WTC11 (cell line): ENCODE measurements at regions not wholly inside any gene's neighbourhood (a gene's known extent, or its start where the extent isn't known, plus 50 kb on each side); places are given as distances from the start of the nearest gene placed in this dataset.

Source experiments
- ATAC-seq: fragments of 200-7000 bp; cut with Tn5 transposase; 2 replicates; pipeline ENCODE4 v1.10.0; 2021; ENCODE audit warnings: mild to moderate bottlenecking, moderate library complexity
- CTCF ChIA-PET: fragments of 300-600 bp; sonication (Branson Sonifier 250); formaldehyde crosslinking; loops from one replicate; lab custom pipeline; 2021; ENCODE audit warnings: antibody characterized with exemption; lab: Charles Lee
- POLR2A ChIA-PET: fragments of 350-600 bp; sonication (Branson Sonifier 250); formaldehyde crosslinking; loops from one replicate; lab custom pipeline; 2021; ENCODE audit warnings: antibody characterized with exemption; lab: Charles Lee
- DNase-seq: peaks from one replicate; pipeline ENCODE4 v3.0.0; 2021; ENCODE audit warnings: low spot score
- H3K27ac Mint-ChIP-seq: 2 replicates; pipeline ENCODE4 v1.8.0; 2021; ENCODE audit warnings: mixed read lengths
- H3K27me3 Mint-ChIP-seq: 2 replicates; pipeline ENCODE4 v1.8.0; 2021; ENCODE audit warnings: low read depth, mild to moderate bottlenecking, moderate library complexity, mixed read lengths
- H3K36me3 Mint-ChIP-seq: 2 replicates; pipeline ENCODE4 v1.8.0; 2021; ENCODE audit warnings: mixed read lengths
- H3K4me1 Mint-ChIP-seq: 2 replicates; pipeline ENCODE4 v1.8.0; 2022; ENCODE audit warnings: mixed read lengths
- H3K4me3 Mint-ChIP-seq: 2 replicates; pipeline ENCODE4 v1.8.0; 2021; ENCODE audit warnings: mild to moderate bottlenecking, moderate library complexity, mixed read lengths
- H3K9me3 Mint-ChIP-seq: 2 replicates; pipeline ENCODE4 v1.8.0; 2021; ENCODE audit warnings: mixed read lengths
- AFF4 ChIP-seq: sonication (generic); formaldehyde crosslinking; IDR thresholded peaks from 2 replicates; pipeline ENCODE4 v1.8.1; 2023; ENCODE audit warnings: mild to moderate bottlenecking, missing genetic modification reagents, borderline replicate concordance
- ARID4B ChIP-seq: sonication (generic); formaldehyde crosslinking; IDR thresholded peaks from 2 replicates; pipeline ENCODE4 v1.8.0; 2023; ENCODE audit warnings: missing genetic modification reagents, mild to moderate bottlenecking, borderline replicate concordance
- ATF1 ChIP-seq: sonication (generic); formaldehyde crosslinking; IDR thresholded peaks from 2 replicates; pipeline ENCODE4 v1.8.1; 2023; ENCODE audit warnings: mild to moderate bottlenecking, moderate library complexity, missing genetic modification reagents
- CDX4 ChIP-seq: fragments of 250-450 bp; sonication (Bioruptor Pico); IDR thresholded peaks from 2 replicates; pipeline ENCODE4 v1.9.0; 2021; ENCODE audit warnings: moderate library complexity, mild to moderate bottlenecking, inconsistent platforms, borderline replicate concordance
- ERG ChIP-seq: fragments of 250-450 bp; sonication (Bioruptor Pico); IDR thresholded peaks from 2 replicates; pipeline ENCODE4 v1.8.0; 2021; ENCODE audit warnings: mild to moderate bottlenecking
- FOXP1 ChIP-seq: sonication (generic); formaldehyde crosslinking; IDR thresholded peaks from 2 replicates; pipeline ENCODE4 v1.8.0; 2022; ENCODE audit warnings: missing genetic modification reagents, mild to moderate bottlenecking, moderate library complexity, borderline replicate concordance
- FOXP4 ChIP-seq: sonication (generic); formaldehyde crosslinking; IDR thresholded peaks from 2 replicates; pipeline ENCODE4 v1.8.0; 2022; ENCODE audit warnings: mild to moderate bottlenecking, missing genetic modification reagents
- HMGA2 ChIP-seq: fragments of 250-450 bp; sonication (Bioruptor Pico); IDR thresholded peaks from 2 replicates; pipeline ENCODE4 v1.4.0; 2021; ENCODE audit warnings: mild to moderate bottlenecking, moderate library complexity
- JAZF1 ChIP-seq: fragments of 250-450 bp; sonication (Bioruptor Pico); IDR thresholded peaks from 2 replicates; pipeline ENCODE4 v1.9.0; 2021; ENCODE audit warnings: moderate library complexity, mild to moderate bottlenecking, inconsistent platforms
- NFE2L1 ChIP-seq: sonication (generic); formaldehyde crosslinking; IDR thresholded peaks from 2 replicates; pipeline ENCODE4 v1.8.1; 2023; ENCODE audit warnings: missing genetic modification reagents
- SOX15 ChIP-seq: fragments of 250-450 bp; sonication (Bioruptor Pico); IDR thresholded peaks from 2 replicates; pipeline ENCODE4 v1.9.0; 2021; ENCODE audit warnings: mild to moderate bottlenecking
- USF1 ChIP-seq: sonication (generic); formaldehyde crosslinking; IDR thresholded peaks from 2 replicates; pipeline ENCODE4 v1.8.0; 2022; ENCODE audit warnings: mild to moderate bottlenecking, missing genetic modification reagents
- ZNF232 ChIP-seq: sonication (generic); formaldehyde crosslinking; IDR thresholded peaks from 2 replicates; pipeline ENCODE4 v1.8.0; 2022; ENCODE audit warnings: mild to moderate bottlenecking, missing genetic modification reagents
- ZNF263 ChIP-seq: sonication (generic); formaldehyde crosslinking; IDR thresholded peaks from 2 replicates; pipeline ENCODE4 v1.8.1; 2022; ENCODE audit warnings: low read depth, mild to moderate bottlenecking, moderate library complexity, missing genetic modification reagents
- ZNF281 ChIP-seq: sonication (generic); formaldehyde crosslinking; IDR thresholded peaks from 2 replicates; pipeline ENCODE4 v1.8.0; 2023; ENCODE audit warnings: mild to moderate bottlenecking, missing genetic modification reagents
- ZNF317 ChIP-seq: sonication (generic); formaldehyde crosslinking; IDR thresholded peaks from 2 replicates; pipeline ENCODE4 v1.8.1; 2023; ENCODE audit warnings: low read depth, mild to moderate bottlenecking, moderate library complexity, missing genetic modification reagents, borderline replicate concordance
- ZNF416 ChIP-seq: fragments of 250-450 bp; sonication (Bioruptor Pico); IDR thresholded peaks from 2 replicates; pipeline ENCODE4 v1.9.0; 2021; ENCODE audit warnings: mild to moderate bottlenecking, inconsistent platforms
- ZNF671 ChIP-seq: fragments of 250-450 bp; sonication (Bioruptor Pico); IDR thresholded peaks from 2 replicates; pipeline ENCODE4 v1.8.0; 2021; ENCODE audit warnings: mild to moderate bottlenecking

- ChIA-PET POLR2A (no interaction called here), CTCF (interaction anchor here (0.6 kb wide), 1 partner anchor 1648 kb away, joined by 3 read pairs; no protein-coding TSS in a partner anchor)
- Mint-ChIP-seq H3K27ac (no peak overlapping the region), H3K9me3 (peaks cover 20% of the 10 kb centered on the region)
- ATAC-seq: no peak
- TF ChIP-seq ARID4B: no peak
- TF ChIP-seq ZNF671 (CRISPR knock-in tag): no peak
- no peak for TF ChIP-seq USF1 (CRISPR knock-in tag)
- TF ChIP-seq ZNF263 (CRISPR knock-in tag): no peak
- TF ChIP-seq, all 79 proteins: peak for 0
- DNase-seq: no peak
- Mint-ChIP-seq H3K27me3 (no peaks in the 10 kb centered on the region; the same call in 1 of the 2 replicates), H3K36me3 (peaks cover 4% of the 10 kb centered on the region; the same call in 1 of the 2 replicates), H3K4me1 (no peaks in the 10 kb centered on the region), H3K4me3 (no peak overlapping the region)
Observed at GRCh38 chr10:33402220-33403073, 68.0 kb upstream of the NRP1 start.

GRCh38 chr10:33401300-33401699 is 66.8 kb upstream of the NRP1 start:
- POLR2A ChIA-PET: no interaction called here
- Mint-ChIP-seq H3K4me3 (no peak overlapping the region), H3K4me1 (no peaks in the 10 kb centered on the region), H3K36me3 (peaks cover 12% of the 10 kb centered on the region; the same call in 1 of the 2 replicates), H3K27me3 (no peaks in the 10 kb centered on the region), H3K9me3 (peaks cover 25% of the 10 kb centered on the region), H3K27ac (no peak overlapping the region)
- CTCF ChIA-PET: no interaction called here
- DNase-seq: no peak
- no peak for ATAC-seq
- no peak for TF ChIP-seq ZNF317 (CRISPR knock-in tag)
- TF ChIP-seq CDX4 (CRISPR knock-in tag): no peak
- no peak for TF ChIP-seq SOX15 (CRISPR knock-in tag)
- no peak for TF ChIP-seq HMGA2 (CRISPR knock-in tag)
- no peak for TF ChIP-seq ERG (CRISPR knock-in tag)
- TF ChIP-seq FOXP4 (CRISPR knock-in tag): no peak
- TF ChIP-seq ATF1 (CRISPR knock-in tag): no peak
- no peak for TF ChIP-seq AFF4 (CRISPR knock-in tag)
- no peak for TF ChIP-seq FOXP1 (CRISPR knock-in tag)
- no peak for TF ChIP-seq JAZF1 (CRISPR knock-in tag)
- no peak for TF ChIP-seq ZNF281 (CRISPR knock-in tag)
- no peak for TF ChIP-seq ZNF416 (CRISPR knock-in tag)
- TF ChIP-seq ZNF232 (CRISPR knock-in tag): no peak
- TF ChIP-seq NFE2L1 (CRISPR knock-in tag): no peak
